ENCODE measurements at regions not wholly inside any gene's neighbourhood (a gene's known extent, or its start where the extent isn't known, plus 50 kb on each side); places are given as distances from the start of the nearest gene placed in this dataset.
A peak's percentile ranks its signal among the peaks of the same experiment; 100 is the strongest.
"Not testable (repeated sequence)": the region's sequence is repeated elsewhere in the genome, so short reads cannot be mapped to it uniquely, and the experiment has no call there.

GRCh38 chr10:30763918-30764317 lies 134.4 kb upstream of the LYZL2 start:
- DNase-seq: no peak

- no peak for DNase-seq
Observed at GRCh38 chr10:30762620-30763019, 133.1 kb upstream of the LYZL2 start.

- peak; percentile 21 for DNase-seq
Observed at GRCh38 chr10:30759423-30759822, 129.9 kb upstream of the LYZL2 start.

- DNase-seq: no peak
Observed at GRCh38 chr10:30758338-30758737, 128.8 kb upstream of the LYZL2 start.

- no peak for DNase-seq
Observed at GRCh38 chr10:30756896-30757295, 127.3 kb upstream of the LYZL2 start.

- no peak for DNase-seq
Observed at GRCh38 chr10:30756151-30756550, 126.6 kb upstream of the LYZL2 start.

GRCh38 chr10:30755441-30755953 lies 125.9 kb upstream of the LYZL2 start:
- DNase-seq: no peak

- no peak for DNase-seq
Observed at GRCh38 chr10:30752481-30752881, 122.9 kb upstream of the LYZL2 start.

GRCh38 chr10:30751678-30752331 lies 122.3 kb upstream of the LYZL2 start:
- peak; percentile 86 for DNase-seq

- DNase-seq: peak; percentile 25
Observed at GRCh38 chr10:30750971-30751677, 121.6 kb upstream of the LYZL2 start.

GRCh38 chr10:30749385-30749784 lies 119.8 kb upstream of the LYZL2 start:
- no peak for DNase-seq

GRCh38 chr10:30748152-30748973 lies 118.8 kb upstream of the LYZL2 start:
- DNase-seq: no peak

GRCh38 chr10:30747633-30748032 lies 118.1 kb upstream of the LYZL2 start:
- DNase-seq: peak; percentile 20

- DNase-seq: no peak
Observed at GRCh38 chr10:30745953-30746352, 116.4 kb upstream of the LYZL2 start.

- no peak for DNase-seq
Observed at GRCh38 chr10:30744106-30744505, 114.6 kb upstream of the LYZL2 start.

- DNase-seq: no peak
Observed at GRCh38 chr10:30743586-30743985, 114.0 kb upstream of the LYZL2 start.

GRCh38 chr10:30742471-30742870 lies 112.9 kb upstream of the LYZL2 start:
- DNase-seq: no peak

- not testable (repeated sequence) for DNase-seq
Observed at GRCh38 chr10:30740774-30741173, 111.2 kb upstream of the LYZL2 start.

GRCh38 chr10:30738416-30738815 lies 108.9 kb upstream of the LYZL2 start:
- DNase-seq: no peak

- no peak for DNase-seq
Observed at GRCh38 chr10:30737931-30738391, 108.4 kb upstream of the LYZL2 start.

- DNase-seq: peak; percentile 90
Observed at GRCh38 chr10:30736685-30737232, 107.2 kb upstream of the LYZL2 start.

- no peak for DNase-seq
Observed at GRCh38 chr10:30734901-30735300, 105.3 kb upstream of the LYZL2 start.

- DNase-seq: no peak
Observed at GRCh38 chr10:30732671-30733070, 103.1 kb upstream of the LYZL2 start.

Data from dermis blood vessel endothelial cell (primary cell).